Esophagus squamous epithelium (tissue), 5 donors: ENCODE measurements at regions not wholly inside any gene's neighbourhood (a gene's known extent, or its start where the extent isn't known, plus 50 kb on each side); places are given as distances from the start of the nearest gene placed in this dataset.

ENCODE experiments used
- DNase-seq: peaks from one replicate; lab custom pipeline; 2025; lab: John Stamatoyannopoulos, UW
- H3K27ac ChIP-seq, 4 donors: fragments of 200-600 bp; sonication (generic); one replicate each; pipeline ENCODE4 v1.5.1; 2016 to 2019; ENCODE audit warnings: mild to moderate bottlenecking in 1 of 4
- H3K27me3 ChIP-seq, 4 donors: fragments of 200-600 bp; sonication (generic); 1 replicate in 3 of 4; 2 replicates in 1 of 4; pipeline versions ENCODE4 v1.5.1 to v1.6.0; 2017 to 2021; ENCODE audit warnings: antibody characterized with exemption in 1 of 4
- H3K36me3 ChIP-seq, 3 donors: fragments of 200-600 bp; sonication (generic); one replicate each; pipeline ENCODE4 v1.5.1; 2016 to 2019
- H3K4me1 ChIP-seq, 3 donors: fragments of 200-600 bp; sonication (generic); one replicate each; pipeline ENCODE4 v1.5.1; 2017 to 2019
- H3K4me3 ChIP-seq, 4 donors: fragments of 200-600 bp; sonication (generic); 1 replicate in 3 of 4; 2 replicates in 1 of 4; pipeline ENCODE4 v1.5.1; 2016 to 2019; ENCODE audit warnings: mild to moderate bottlenecking in 2 of 4, moderate library complexity in 1 of 4
- H3K9me3 ChIP-seq, 3 donors: fragments of 200-600 bp; sonication (generic); one replicate each; pipeline ENCODE4 v1.5.1; 2016 to 2019
- CTCF ChIP-seq, 6 experiments: fragments of 450-650 bp in 4 of 6; fragments of 200-600 bp in 2 of 6; sonication (generic) in 2 of 6; IDR thresholded peaks; one replicate each; pipeline ENCODE4 v1.5.1; 2016 to 2019; ENCODE audit warnings: antibody characterized with exemption in 6 of 6, mild to moderate bottlenecking in 4 of 6, moderate library complexity in 4 of 6
- POLR2A ChIP-seq, 4 donors: fragments of 450-650 bp; IDR thresholded peaks; one replicate each; pipeline ENCODE4 v1.6.1; 2017; ENCODE audit warnings: antibody characterized with exemption in 4 of 4, mild to moderate bottlenecking in 4 of 4, moderate library complexity in 3 of 4
- WGBS, 2 donors: methylation state at CpG; one replicate each; pipeline ENCODE4 v1.1.5; 2018; 5-methylcytosine and 5-hydroxymethylcytosine counted together
- intact Hi-C: fragments of 100-400 bp; cut with DNase I; formaldehyde crosslinking; loops from one replicate; pipeline ENCODE4 v1.15.0; 2022
- donor health status: DM: yes; HTN: yes; CAD: no.

GRCh38 chr5:164951570-164951969 lies 1446.2 kb downstream of the MAT2B start:
- DNase-seq, result no peak
- 28 to 29% methylated on average over 2 of the region's 2 CpGs for WGBS, 2 donors
- intact Hi-C loops, result no loop called here
- H3K27ac ChIP-seq, result no peak overlapping the region
- H3K4me3 ChIP-seq, result no peak overlapping the region
- no peaks in the 10 kb centered on the region for H3K36me3 ChIP-seq
- TF ChIP-seq POLR2A (IDR thresholded peaks at IDR 0.05), result no peak
- H3K27me3 ChIP-seq, result no peaks in the 10 kb centered on the region
- no peaks in the 10 kb centered on the region for H3K9me3 ChIP-seq
- H3K4me1 ChIP-seq, result no peaks in the 10 kb centered on the region

- intact Hi-C loops, result no loop called here
Measured at GRCh38 chr5:164958688-164959087, 1453.3 kb downstream of the MAT2B start.

GRCh38 chr5:164959761-164960160 lies 1454.3 kb downstream of the MAT2B start:
- 58 to 59% methylated on average over 4 of the region's 4 CpGs for WGBS, 2 donors
- Histone ChIP-seq H3K36me3 (no peaks in the 10 kb centered on the region), H3K27ac (no peak overlapping the region), H3K27me3 (no peaks in the 10 kb centered on the region), H3K4me3 (no peak overlapping the region), H3K4me1 (peaks cover 0 to 3% (median 0%) of the 10 kb centered on the region in 3 donors), H3K9me3 (no peaks in the 10 kb centered on the region)
- TF ChIP-seq POLR2A (IDR thresholded peaks at IDR 0.05), result no peak
- TF ChIP-seq CTCF (IDR thresholded peaks at IDR 0.05), result no peak
- intact Hi-C loops, result no loop called here
- DNase-seq, result no peak

More at GRCh38 chr5:164958688-164959087, 1453.3 kb downstream of the MAT2B start:
- TF ChIP-seq POLR2A (IDR thresholded peaks at IDR 0.05) (no peak), CTCF (IDR thresholded peaks at IDR 0.05) (peak in 1 of 6 experiments; percentile 7)
- Histone ChIP-seq H3K36me3 (no peaks in the 10 kb centered on the region), H3K9me3 (no peaks in the 10 kb centered on the region), H3K27me3 (no peaks in the 10 kb centered on the region), H3K4me3 (no peak overlapping the region), H3K27ac (no peak overlapping the region), H3K4me1 (peaks cover 0 to 3% (median 0%) of the 10 kb centered on the region in 3 donors)
- DNase-seq, result no peak
- WGBS, 2 donors, result 78 to 87% methylated on average over 5 of the region's 5 CpGs

GRCh38 chr5:164962329-164962961 lies 1457.0 kb downstream of the MAT2B start:
- no peak for DNase-seq
- Histone ChIP-seq H3K36me3 (no peaks in the 10 kb centered on the region), H3K27ac (no peak overlapping the region), H3K27me3 (no peaks in the 10 kb centered on the region), H3K4me1 (peaks cover 0 to 3% (median 0%) of the 10 kb centered on the region in 3 donors), H3K9me3 (no peaks in the 10 kb centered on the region), H3K4me3 (no peak overlapping the region)
- intact Hi-C loops, result no loop called here
- TF ChIP-seq POLR2A (IDR thresholded peaks at IDR 0.05) (no peak), CTCF (IDR thresholded peaks at IDR 0.05) (no peak)
- 54 to 64% methylated on average over 2 of the region's 2 CpGs for WGBS, 2 donors

GRCh38 chr5:164966611-164967010 lies 1461.2 kb downstream of the MAT2B start:
- H3K4me3 ChIP-seq, result no peak overlapping the region
- TF ChIP-seq CTCF (IDR thresholded peaks at IDR 0.05) (no peak), POLR2A (IDR thresholded peaks at IDR 0.05) (no peak)
- H3K27ac ChIP-seq, result no peak overlapping the region
- H3K9me3 ChIP-seq, result no peaks in the 10 kb centered on the region
- 67 to 75% methylated on average over 4 of the region's 4 CpGs for WGBS, 2 donors
- intact Hi-C loops, result no loop called here
- no peak for DNase-seq
- H3K36me3 ChIP-seq, result no peaks in the 10 kb centered on the region
- H3K27me3 ChIP-seq, result no peaks in the 10 kb centered on the region
- peaks cover 0 to 3% (median 0%) of the 10 kb centered on the region in 3 donors for H3K4me1 ChIP-seq
